D721Med (cell line): ENCODE measurements at regions not wholly inside any gene's neighbourhood (a gene's known extent, or its start where the extent isn't known, plus 50 kb on each side); places are given as distances from the start of the nearest gene placed in this dataset.
"Not testable (repeated sequence)": the region's sequence is repeated elsewhere in the genome, so short reads cannot be mapped to it uniquely, and the experiment has no call there.

ENCODE experiments used
- DNase-seq: peaks from one replicate; pipeline ENCODE4 v3.0.0; 2011; ENCODE audit warnings: low spot score; ENCODE audit not compliant: insufficient read length
- FAIRE-seq: peaks from 2 replicates; lab custom pipeline; 2011; peaks lifted over from hg19 to GRCh38; lab: Jason Lieb, UNC
- TF ChIP-seq, protein P1 (sequence below): IDR thresholded peaks from 2 replicates; pipeline ENCODE4 v1.5.1; 2012; ENCODE audit warnings: mild to moderate bottlenecking, control low read depth; ENCODE audit not compliant: insufficient read depth; ENCODE audit errors: missing control alignments

DNA sequence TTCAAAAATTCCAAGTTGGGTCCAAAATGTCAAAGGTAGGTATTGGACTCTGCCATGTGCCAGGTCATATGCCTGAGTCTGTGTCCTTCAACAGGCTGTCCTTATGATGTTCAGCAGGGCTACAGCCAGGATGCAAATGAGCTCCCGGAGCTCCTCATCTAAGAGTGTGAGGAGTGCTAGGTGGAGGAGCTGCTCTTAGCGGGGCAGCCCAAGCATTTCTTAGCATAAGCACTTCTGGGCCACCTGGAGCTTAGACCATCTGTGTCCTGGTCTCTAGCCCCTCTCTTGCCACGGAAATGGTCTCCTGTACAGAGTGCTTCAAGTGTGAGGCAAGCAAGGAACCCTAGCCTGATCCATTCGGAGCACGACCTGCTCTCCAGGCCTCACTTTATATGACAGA, 64.6 kb upstream of the PRR23C start:
- TF ChIP-seq, protein P1, sequence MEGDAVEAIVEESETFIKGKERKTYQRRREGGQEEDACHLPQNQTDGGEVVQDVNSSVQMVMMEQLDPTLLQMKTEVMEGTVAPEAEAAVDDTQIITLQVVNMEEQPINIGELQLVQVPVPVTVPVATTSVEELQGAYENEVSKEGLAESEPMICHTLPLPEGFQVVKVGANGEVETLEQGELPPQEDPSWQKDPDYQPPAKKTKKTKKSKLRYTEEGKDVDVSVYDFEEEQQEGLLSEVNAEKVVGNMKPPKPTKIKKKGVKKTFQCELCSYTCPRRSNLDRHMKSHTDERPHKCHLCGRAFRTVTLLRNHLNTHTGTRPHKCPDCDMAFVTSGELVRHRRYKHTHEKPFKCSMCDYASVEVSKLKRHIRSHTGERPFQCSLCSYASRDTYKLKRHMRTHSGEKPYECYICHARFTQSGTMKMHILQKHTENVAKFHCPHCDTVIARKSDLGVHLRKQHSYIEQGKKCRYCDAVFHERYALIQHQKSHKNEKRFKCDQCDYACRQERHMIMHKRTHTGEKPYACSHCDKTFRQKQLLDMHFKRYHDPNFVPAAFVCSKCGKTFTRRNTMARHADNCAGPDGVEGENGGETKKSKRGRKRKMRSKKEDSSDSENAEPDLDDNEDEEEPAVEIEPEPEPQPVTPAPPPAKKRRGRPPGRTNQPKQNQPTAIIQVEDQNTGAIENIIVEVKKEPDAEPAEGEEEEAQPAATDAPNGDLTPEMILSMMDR: no peak
- no peak for DNase-seq
- no peak for FAIRE-seq

DNA sequence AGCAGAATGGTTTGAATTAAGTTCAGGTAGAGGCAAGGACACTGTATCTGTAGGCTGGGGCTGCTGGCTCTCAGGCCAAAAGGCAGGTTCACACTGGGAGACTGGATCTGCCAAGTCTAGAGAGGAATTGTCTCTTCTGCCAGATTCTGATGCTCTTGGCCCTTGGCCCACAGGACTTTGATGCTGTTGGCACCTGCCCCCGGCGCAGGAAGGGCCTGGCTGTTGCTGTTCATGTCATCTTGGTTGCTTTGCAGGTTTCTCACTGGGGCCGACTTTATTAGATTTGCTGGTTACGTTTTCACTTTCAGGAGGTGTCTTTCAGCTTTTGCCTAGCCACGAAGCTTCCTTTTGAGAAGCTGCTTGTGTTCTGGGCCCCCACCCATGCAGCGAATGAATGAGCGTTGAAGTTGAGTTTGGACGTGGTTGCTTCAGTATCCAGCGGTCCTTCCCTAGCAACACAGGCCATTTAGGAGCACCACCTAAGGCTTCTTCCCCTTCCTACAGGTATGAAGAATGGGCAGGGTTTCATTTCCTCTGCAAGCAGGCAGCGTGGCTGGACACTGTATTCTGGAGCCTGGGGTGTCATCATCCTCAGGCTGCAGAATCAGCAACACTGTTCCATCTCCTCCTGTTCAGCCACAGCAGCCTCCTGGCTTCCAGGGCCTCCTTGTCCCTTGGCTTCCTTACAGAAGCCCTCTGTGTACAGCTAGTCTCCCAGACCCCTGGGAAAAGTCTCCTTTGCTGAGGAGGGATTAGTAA, 65.6 kb upstream of the PRR23C start:
- no peak for FAIRE-seq
- no peak for DNase-seq
- TF ChIP-seq, protein P1: no peak

DNA sequence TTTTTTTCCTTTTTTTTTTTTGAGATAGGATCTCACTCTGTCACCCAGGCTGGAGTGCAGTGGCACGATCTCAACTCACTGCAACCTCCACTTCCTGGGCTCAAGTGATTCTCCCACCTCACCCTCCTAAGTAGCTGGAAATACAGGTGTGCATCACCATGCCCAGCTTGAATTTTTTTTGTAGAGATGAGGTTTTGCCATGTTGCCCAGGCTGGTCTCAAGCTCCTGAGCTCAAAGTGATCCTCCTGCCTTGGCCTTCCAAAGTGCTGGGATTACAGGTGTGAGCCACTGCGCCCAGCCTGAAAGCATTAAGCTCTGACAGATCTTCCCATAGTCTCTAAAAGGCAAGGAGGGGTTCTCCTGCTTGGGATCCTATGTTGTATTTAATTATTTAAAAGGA, 66.2 kb upstream of the PRR23C start:
- FAIRE-seq, DNase-seq: not testable (repeated sequence)

DNA sequence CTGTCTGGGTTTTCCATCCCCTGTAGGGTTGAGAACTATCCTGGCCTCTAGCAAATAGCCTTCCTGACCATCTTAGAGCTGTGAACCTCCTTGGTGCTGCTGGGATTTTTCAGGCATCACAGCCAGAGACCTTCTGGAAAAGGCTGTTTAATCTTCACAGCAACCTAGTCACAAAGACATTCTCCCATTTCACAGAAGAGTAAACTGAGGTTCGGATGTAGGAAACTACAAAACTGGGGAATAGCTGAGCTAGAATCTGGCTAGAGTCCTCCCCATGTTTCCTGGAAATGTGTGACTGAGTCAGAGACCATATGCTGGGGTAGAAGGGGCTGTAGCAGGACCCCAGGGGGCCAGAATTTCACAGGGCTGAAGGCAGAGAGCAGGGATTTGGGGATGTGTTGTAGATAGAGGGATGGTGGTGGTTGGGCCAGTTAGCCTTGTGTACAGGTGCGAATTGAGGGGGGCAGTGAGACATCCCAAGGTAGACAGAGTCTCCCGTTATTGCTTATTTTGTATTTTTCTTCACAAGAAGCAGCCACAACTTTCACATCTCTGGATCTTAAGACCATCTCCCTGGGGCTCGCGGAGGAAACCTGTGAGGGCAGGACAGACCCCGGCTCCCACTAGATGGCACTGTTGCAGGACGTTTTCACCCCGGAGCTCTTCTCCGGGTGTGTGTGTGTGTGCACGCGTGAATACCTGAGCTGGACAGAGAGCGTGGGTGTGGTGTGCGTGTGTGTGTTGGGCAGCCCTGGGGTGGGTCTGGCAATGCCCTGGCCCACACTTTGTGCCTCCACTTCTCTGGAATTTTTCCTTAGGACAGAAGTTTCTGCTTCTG, 66.9 kb upstream of the PRR23C start:
- TF ChIP-seq, protein P1: peak; percentile 89
- FAIRE-seq: no peak
- DNase-seq: peak; percentile 41

DNA sequence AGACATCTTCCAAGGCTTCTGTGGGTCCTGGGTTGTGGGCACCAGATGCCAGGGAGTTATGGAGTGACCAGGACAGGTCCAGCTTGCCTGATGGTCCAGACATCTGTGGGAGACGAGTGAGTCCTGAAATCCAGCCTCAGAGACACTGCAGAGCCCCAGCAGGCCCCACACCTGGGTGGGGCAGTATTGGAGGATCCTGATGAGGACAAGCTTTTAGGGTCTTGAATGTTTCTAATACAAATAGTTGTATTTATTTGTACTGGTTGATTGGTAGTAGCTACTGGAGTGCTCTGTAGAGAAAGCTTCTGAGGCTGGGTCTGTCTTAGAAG, 67.5 kb upstream of the PRR23C start:
- DNase-seq (no peak), FAIRE-seq (no peak)
- TF ChIP-seq, protein P1: no peak

DNA sequence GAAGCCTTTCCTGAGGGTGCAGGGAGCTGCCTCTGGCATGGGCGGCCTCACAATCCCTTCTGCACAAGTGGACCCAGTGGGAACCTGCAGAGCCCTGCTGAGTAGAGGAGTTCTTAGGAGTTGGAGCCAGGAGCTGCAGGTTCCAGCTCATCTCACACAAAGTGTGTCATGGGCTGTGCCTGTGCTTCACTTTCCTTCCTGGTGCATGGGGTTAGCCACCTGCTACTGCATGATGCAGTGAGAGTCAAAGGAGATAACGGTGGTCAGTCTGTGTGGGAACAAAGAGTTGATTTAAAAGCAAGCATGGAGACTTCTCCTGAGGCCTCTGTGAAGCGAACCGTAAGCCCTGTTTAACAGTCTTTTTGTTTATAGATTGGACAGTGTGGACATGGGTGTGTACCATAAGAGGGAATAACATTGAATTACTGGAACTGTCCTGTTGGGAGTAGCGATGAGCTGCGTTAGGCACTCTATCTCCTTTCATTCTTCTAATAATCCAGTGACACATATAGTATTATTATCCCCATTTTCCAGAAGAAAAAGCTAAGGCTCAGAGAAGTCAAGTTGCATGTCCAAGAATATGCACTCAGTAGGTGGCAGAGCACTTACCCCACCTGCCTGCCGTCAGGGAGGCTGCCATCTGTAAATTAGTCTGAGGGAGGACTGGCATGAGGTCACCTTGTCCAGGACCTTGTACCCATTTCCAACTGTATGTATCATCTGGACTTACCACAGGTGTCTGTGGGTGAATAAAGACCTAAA, 68.7 kb upstream of the PRR23C start:
- DNase-seq (no peak), FAIRE-seq (no peak)
- TF ChIP-seq, protein P1: no peak

DNA sequence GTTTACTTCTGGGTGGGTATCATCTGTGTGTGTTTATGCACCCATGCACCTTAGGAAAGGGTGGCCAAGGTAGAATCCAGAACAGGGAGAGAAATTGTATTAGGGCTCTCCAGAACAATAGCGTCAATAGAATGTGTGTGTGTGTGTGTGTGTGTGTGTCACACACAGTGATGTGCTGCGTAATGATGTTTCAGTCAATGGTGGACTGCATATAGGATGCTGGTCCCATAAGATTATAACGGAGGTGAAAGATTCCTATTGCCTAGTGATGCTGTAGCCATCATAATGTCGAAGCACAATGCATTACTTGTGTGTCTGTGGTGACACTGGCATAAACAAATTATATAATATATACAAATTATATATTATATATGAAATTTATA, 69.3 kb upstream of the PRR23C start:
- FAIRE-seq: no peak
- DNase-seq: no peak
- TF ChIP-seq, protein P1: no peak

DNA sequence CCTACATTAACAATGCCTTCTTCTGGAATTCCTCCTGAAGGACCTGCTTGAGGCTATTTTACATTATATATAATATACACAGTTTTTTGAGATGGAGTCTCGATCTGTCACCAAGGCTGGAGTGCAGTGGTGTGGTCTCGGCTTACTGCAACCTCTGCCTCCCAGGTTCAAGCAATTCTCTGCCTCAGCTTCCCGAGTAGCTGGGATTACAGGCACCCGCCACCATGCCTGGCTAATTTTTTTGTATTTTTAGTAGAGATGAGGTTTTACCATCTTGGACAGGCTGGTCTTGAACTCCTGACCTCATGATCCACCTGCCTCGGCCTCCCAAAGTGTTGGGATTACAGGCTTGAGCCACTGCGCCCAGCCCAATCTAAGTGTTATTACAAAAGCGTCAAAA, 71.9 kb upstream of the PRR23C start:
- not testable (repeated sequence) for DNase-seq, FAIRE-seq
